OCI-LY3 (cell line): ENCODE measurements at regions not wholly inside any gene's neighbourhood (a gene's known extent, or its start where the extent isn't known, plus 50 kb on each side); places are given as distances from the start of the nearest gene placed in this dataset.

Source experiments
- H2AFZ ChIP-seq: fragments of 200-600, 300-600 bp; shearing (Covaris generic); 2 replicates; pipeline ENCODE4 v1.6.0; 2014; ENCODE audit warnings: antibody characterized with exemption, low read depth, low read length
- H3K27ac ChIP-seq: fragments of 200-600, 300-600 bp; sonication (generic); 2 replicates; pipeline ENCODE4 v1.5.1; 2014; ENCODE audit warnings: mild to moderate bottlenecking, low read length, moderate library complexity, mixed read lengths
- H3K27me3 ChIP-seq: fragments of 200-600, 300-600 bp; sonication (generic); 2 replicates; pipeline ENCODE4 v1.6.1; 2014; ENCODE audit warnings: low read depth, low read length, mixed read lengths
- H3K36me3 ChIP-seq: fragments of 200-600, 300-600 bp; sonication (generic); replicated peaks from 2 replicates; pipeline ENCODE3; 2014; ENCODE audit warnings: low read depth, low read length, mixed read lengths
- H3K4me1 ChIP-seq: fragments of 300-600, 200-600 bp; sonication (generic); 2 replicates; pipeline ENCODE4 v1.6.1; 2014; ENCODE audit warnings: low read length, mixed read lengths
- H3K4me2 ChIP-seq: fragments of 200-600, 300-600 bp; sonication (generic); 2 replicates; pipeline ENCODE4 v1.6.1; 2014; ENCODE audit warnings: low read length, mixed read lengths
- H3K4me3 ChIP-seq: fragments of 300-600, 200-600 bp; sonication (generic); 2 replicates; pipeline ENCODE4 v1.5.1; 2014; ENCODE audit warnings: antibody characterized with exemption, mild to moderate bottlenecking, low read length, moderate library complexity
- H3K79me2 ChIP-seq: fragments of 300-600, 200-600 bp; shearing (Covaris generic); 2 replicates; pipeline ENCODE4 v1.6.1; 2014; ENCODE audit warnings: mild to moderate bottlenecking, low read length, mixed read lengths
- H3K9ac ChIP-seq: fragments of 300-600, 200-600 bp; shearing (Covaris generic); 2 replicates; pipeline ENCODE4 v1.6.0; 2014; ENCODE audit warnings: mild to moderate bottlenecking, low read length, moderate library complexity
- H3K9me3 ChIP-seq: fragments of 200-600, 300-600 bp; shearing (Covaris generic); 2 replicates; pipeline ENCODE4 v1.6.1; 2014; ENCODE audit warnings: low read length, mixed read lengths; ENCODE audit not compliant: insufficient read depth
- H4K20me1 ChIP-seq: fragments of 200-600, 300-600 bp; sonication (generic); 2 replicates; pipeline ENCODE4 v1.6.1; 2016; ENCODE audit warnings: low read length, mixed read lengths; ENCODE audit not compliant: insufficient read depth
- EZH2phosphoT487 ChIP-seq: fragments of 200-600 bp; shearing (Covaris generic); IDR thresholded peaks from 2 replicates; pipeline ENCODE4 v1.6.1; 2018; ENCODE audit warnings: antibody characterized with exemption, mixed run types, low read depth
- TF ChIP-seq, protein P1 (sequence below): fragments of 200-600, 300-600 bp; sonication (generic); IDR thresholded peaks from 2 replicates; pipeline ENCODE4 v1.5.1; 2014; ENCODE audit warnings: antibody characterized with exemption, low read length, low read depth

DNA sequence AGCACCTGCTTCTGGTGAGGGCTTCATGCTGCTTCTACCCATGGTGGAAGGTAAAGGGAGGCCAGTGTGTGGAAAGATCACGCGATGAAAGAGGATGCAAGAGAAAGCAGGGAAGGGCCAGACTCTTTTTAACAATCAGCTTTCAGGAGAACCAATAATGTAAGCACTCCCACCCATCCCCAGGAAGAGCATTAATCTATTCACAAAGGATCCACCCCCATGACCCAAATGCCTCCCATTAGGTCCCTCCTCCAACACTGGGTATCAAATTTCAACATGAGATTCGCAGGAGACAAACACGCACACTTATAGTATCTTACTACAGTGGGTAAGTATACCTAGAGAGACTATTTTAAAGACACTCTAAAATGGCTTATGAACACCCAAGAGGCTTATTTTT lies 80.5 kb upstream of the TMCC3 start:
- no peak overlapping the region for H3K27ac ChIP-seq
- H3K4me1 ChIP-seq = peaks cover 8% of the 10 kb centered on the region
- H4K20me1 ChIP-seq = no peaks in the 10 kb centered on the region
- H3K4me2 ChIP-seq = no peak overlapping the region
- no peak overlapping the region for H3K4me3 ChIP-seq
- no peaks in the 10 kb centered on the region for H3K36me3 ChIP-seq
- no peak for TF ChIP-seq EZH2phosphoT487
- TF ChIP-seq, protein P1, sequence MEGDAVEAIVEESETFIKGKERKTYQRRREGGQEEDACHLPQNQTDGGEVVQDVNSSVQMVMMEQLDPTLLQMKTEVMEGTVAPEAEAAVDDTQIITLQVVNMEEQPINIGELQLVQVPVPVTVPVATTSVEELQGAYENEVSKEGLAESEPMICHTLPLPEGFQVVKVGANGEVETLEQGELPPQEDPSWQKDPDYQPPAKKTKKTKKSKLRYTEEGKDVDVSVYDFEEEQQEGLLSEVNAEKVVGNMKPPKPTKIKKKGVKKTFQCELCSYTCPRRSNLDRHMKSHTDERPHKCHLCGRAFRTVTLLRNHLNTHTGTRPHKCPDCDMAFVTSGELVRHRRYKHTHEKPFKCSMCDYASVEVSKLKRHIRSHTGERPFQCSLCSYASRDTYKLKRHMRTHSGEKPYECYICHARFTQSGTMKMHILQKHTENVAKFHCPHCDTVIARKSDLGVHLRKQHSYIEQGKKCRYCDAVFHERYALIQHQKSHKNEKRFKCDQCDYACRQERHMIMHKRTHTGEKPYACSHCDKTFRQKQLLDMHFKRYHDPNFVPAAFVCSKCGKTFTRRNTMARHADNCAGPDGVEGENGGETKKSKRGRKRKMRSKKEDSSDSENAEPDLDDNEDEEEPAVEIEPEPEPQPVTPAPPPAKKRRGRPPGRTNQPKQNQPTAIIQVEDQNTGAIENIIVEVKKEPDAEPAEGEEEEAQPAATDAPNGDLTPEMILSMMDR = no peak
- no peaks in the 10 kb centered on the region for H3K79me2 ChIP-seq
- H3K27me3 ChIP-seq = no peaks in the 10 kb centered on the region
- no peaks in the 10 kb centered on the region for H3K9me3 ChIP-seq
- H2AFZ ChIP-seq = no peak overlapping the region
- no peak overlapping the region for H3K9ac ChIP-seq

DNA sequence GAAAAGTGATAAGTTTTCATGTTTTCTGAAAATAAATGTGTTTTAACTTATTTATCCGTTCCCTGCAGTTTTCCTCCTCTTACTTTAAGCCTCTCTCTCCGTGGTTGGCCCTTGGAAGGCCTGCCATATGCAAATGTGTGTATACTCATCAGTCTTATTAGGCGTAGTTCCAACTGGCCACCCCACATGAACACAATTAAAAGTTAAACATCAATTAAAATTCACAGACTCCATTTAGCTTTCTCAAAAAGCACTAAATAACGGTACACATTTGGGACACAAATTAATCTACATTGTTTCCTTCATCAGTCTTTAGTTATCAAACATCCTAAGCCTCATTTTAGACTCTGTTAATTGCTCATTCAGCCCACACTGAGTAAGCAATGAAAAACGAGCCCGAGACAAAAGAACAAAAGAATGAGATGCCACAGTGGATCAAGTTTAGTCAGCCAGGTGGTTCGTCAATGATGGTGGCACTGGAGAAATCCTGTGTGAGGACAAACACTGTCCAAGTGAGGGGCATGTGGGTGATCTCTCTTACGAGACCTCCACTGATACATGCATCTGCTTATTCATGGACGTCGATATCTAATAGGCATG lies 76.0 kb upstream of the TMCC3 start:
- Histone ChIP-seq H2AFZ (no peak overlapping the region), H3K27me3 (no peaks in the 10 kb centered on the region)

DNA sequence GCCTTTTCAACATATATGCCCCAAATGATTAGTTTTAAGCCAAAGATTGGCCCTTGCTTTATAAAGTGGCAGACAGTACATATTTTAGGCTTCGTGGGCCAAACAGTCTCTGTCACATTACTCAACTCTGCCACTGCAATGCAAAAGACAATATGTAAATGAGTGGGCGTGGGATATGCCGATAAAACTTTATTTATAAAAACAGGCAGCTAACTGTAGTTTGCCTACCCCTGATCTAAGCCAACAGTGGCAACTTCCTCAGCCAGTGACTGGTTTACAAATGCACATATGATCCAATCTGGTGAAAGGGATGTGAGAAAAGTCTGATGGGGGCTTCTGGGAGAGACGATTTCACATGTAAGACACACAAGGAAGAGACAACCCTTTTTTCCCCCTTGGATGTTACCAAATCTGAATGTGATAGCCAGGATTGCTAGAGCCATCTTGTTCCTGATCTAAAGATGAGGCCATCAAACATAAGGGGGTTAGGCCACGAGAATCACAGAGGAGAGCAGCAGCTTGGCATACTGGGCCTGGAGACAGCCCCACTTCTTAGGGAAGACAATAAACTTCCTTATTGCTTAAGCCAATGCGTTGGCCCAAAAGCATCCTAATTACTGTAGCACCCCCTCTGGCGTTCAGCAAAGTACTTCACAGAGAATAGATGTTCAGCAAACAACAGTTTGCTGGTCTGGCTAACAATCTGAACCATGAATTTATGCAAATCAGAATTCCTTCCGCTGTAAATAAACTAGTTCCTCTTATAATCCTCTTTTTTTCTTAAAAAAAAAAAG lies 75.2 kb upstream of the TMCC3 start:
- Histone ChIP-seq H3K36me3 (no peaks in the 10 kb centered on the region), H2AFZ (peak overlapping the region; percentile 58), H3K4me3 (peak overlapping the region; percentile 26; the same call in 1 of the 2 replicates), H3K27ac (peak overlapping the region; percentile 30), H3K79me2 (no peaks in the 10 kb centered on the region), H4K20me1 (no peaks in the 10 kb centered on the region), H3K4me2 (peak overlapping the region; percentile 59), H3K9ac (peak overlapping the region; percentile 42; the same call in 1 of the 2 replicates), H3K27me3 (no peaks in the 10 kb centered on the region), H3K4me1 (peaks cover 30% of the 10 kb centered on the region), H3K9me3 (no peaks in the 10 kb centered on the region)
- TF ChIP-seq, protein P1 = peak; percentile 66
- no peak for TF ChIP-seq EZH2phosphoT487

More for the DNA sequence above, 76.0 kb upstream of the TMCC3 start:
- H3K4me1 ChIP-seq = peaks cover 23% of the 10 kb centered on the region
- TF ChIP-seq, protein P1 = no peak
- no peak for TF ChIP-seq EZH2phosphoT487
- H3K4me2 ChIP-seq = no peak overlapping the region
- H3K9ac ChIP-seq = no peak overlapping the region
- no peaks in the 10 kb centered on the region for H4K20me1 ChIP-seq
- H3K9me3 ChIP-seq = no peaks in the 10 kb centered on the region
- no peaks in the 10 kb centered on the region for H3K79me2 ChIP-seq
- H3K27ac ChIP-seq = no peak overlapping the region
- no peaks in the 10 kb centered on the region for H3K36me3 ChIP-seq
- H3K4me3 ChIP-seq = no peak overlapping the region

DNA sequence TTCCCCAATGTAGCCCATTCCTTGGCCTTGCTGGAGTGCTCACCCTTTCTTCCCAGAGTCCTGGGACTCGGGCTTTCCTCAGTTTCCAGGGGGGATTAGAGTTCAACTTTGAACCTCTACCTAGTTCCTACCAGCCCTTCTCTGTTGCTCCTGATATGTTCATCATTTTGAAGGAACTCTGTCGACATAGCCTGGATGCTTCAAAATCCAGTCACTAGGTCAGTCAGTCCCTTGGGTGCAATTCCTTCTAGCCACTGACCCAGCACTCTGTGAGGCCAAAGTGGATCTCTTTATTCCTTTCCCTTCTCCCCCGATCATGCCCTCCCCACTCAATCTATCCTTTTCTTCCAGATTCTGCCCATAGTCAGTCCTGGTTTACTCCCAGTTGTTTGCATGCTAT lies 72.3 kb upstream of the TMCC3 start:
- Histone ChIP-seq H3K27ac (no peak overlapping the region), H4K20me1 (no peaks in the 10 kb centered on the region), H3K9ac (no peak overlapping the region), H3K9me3 (no peaks in the 10 kb centered on the region), H2AFZ (no peak overlapping the region), H3K79me2 (no peaks in the 10 kb centered on the region), H3K4me1 (peaks cover 51% of the 10 kb centered on the region), H3K36me3 (peaks cover 4% of the 10 kb centered on the region), H3K27me3 (no peaks in the 10 kb centered on the region), H3K4me3 (no peak overlapping the region), H3K4me2 (no peak overlapping the region)
- TF ChIP-seq EZH2phosphoT487 = no peak
- TF ChIP-seq, protein P1 = no peak
